HG03469 (cell line): ENCODE measurements at regions not wholly inside any gene's neighbourhood (a gene's known extent, or its start where the extent isn't known, plus 50 kb on each side); places are given as distances from the start of the nearest gene placed in this dataset.

Source experiments
- ATAC-seq: cut with Tn5 transposase; IDR thresholded peaks from one replicate; pipeline ENCODE4 v1.9.1; 2021; ENCODE audit warnings: mild to moderate bottlenecking, moderate library complexity, moderate number of reproducible peaks; ENCODE audit not compliant: unreplicated experiment

DNA sequence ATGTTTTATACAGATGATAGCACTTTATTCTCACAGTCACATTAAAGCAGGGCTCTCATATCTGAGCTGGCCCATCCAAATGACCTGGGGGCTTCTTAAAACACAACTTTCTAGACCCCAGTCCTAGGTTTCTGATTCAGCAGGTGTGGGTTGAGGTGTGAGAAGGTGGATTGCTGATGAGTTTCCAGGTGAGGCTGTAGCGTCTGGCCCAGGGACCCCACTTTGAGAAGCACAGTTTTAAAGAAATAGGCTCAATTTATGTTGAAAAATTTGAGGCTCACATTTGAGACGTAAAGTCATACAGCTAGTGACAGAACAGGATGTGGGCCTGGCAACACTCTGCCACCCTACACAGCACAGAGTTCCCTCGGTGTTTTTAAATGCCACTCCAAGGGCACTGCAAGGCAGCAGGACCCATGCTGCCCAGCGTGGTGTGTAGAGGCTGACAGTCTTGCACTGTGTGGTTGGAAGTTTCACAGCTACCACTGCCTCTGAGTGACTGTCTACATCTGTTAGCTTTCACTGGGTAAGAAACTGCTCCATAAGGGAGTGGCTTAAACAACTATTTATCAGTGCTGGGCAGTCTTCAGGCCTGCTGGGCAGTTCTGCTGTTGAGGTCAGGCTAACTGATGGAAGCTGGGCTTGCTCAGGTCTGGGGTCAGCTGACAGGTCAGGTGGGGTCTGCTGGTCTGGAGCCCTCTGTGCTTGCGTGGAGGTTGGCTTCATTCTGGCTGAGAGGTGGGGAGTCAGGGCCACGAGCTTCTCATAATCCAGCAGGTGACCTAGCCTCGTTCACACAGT, 319.7 kb downstream of the CXCL12 start:
- no peak for ATAC-seq

DNA sequence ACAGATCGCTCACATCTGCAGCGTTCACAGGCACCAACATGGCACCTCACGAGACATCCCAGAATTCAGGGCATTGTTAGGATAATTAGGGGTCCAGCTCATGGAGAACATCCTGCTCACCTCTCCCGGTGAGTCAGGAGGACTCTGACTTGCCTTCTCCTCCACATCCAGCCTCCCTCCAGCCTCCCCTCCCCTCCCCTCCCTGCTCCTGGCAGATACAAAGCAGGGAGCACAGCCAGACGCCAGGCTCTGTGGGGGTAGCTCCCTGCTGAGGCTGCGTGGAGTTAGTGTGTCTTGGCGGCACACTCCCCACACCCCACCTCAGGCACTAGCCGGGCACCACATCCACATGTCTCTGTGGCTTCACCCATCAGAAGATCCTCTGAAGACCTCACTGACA, 320.6 kb downstream of the CXCL12 start:
- ATAC-seq, result no peak

DNA sequence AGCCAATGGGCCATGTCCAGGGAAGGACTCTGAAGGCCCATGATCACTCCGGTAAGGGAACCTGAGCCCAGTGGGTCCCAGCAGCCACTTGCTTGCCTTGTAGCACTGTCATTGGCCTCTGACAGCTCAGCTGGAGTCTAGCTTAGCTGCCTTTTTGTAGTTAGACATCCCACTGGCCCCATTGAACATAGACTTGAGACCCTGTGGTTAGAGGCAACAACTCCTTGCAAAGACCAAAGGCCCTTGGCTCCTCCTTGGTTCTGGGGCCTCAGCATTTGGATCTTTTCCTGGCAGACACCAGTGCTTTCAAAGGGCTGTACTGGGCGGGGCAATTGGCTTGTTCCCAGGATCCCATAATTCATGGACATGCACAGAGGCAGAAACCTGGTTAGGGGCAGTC, 321.2 kb downstream of the CXCL12 start:
- no peak for ATAC-seq

DNA sequence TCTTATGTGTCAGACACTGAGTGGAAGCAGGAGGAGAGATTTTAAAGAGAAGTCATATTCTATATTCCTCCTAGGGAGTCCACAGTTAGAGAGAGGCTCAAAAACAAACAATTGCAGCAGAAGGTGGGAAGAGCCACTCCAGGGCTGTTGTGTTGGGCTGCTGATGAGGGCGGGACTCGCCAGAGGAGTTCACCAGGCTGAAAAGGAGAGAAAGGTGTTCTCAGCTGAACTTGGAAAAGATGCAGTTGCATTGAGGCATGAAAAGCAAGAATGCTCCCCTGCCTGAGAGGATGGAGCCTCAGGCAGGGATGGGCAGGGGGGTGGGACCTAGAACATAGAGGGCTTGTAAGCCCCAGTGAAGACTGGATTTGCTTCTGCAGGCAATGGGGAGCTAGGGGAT, 324.2 kb downstream of the CXCL12 start:
- ATAC-seq, result no peak

DNA sequence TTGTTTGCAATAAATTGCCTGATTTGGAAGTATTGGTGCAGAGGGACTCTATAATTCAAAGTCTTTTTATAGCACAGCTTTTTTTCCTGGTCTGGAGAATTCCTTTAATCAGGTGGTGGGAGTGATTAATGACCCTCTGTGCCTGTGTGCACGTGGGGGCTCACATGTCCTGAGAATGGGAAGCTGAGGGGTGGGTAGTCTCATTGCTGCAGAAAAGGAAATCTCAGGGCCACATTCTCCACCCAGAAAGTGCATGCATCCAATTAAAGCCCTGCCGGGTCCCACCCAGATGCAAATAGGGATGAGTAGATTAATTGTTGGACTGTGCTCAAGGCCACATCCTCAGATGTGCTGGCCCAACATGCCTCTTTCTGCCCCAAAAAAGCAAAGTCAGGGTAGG, 324.7 kb downstream of the CXCL12 start:
- ATAC-seq, result no peak

DNA sequence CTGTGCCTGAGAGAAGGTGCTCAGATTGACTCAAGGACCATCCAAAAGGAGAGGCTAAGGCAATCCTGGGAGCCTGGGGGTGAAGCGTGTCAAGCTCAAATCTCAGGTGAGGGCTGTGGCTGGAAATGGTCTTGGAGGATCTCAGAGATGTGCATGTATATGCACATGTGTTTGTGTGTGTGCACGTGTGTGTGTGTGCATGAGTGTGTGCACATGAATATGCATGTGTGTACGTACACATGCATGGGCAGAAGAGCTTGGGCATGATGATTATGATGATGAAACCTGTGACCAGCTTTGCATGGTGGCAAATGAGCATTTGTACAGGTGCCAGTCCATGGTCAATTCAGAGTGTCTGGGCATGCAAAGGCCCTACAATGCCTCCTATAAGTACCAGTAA, 326.6 kb downstream of the CXCL12 start:
- no peak for ATAC-seq

DNA sequence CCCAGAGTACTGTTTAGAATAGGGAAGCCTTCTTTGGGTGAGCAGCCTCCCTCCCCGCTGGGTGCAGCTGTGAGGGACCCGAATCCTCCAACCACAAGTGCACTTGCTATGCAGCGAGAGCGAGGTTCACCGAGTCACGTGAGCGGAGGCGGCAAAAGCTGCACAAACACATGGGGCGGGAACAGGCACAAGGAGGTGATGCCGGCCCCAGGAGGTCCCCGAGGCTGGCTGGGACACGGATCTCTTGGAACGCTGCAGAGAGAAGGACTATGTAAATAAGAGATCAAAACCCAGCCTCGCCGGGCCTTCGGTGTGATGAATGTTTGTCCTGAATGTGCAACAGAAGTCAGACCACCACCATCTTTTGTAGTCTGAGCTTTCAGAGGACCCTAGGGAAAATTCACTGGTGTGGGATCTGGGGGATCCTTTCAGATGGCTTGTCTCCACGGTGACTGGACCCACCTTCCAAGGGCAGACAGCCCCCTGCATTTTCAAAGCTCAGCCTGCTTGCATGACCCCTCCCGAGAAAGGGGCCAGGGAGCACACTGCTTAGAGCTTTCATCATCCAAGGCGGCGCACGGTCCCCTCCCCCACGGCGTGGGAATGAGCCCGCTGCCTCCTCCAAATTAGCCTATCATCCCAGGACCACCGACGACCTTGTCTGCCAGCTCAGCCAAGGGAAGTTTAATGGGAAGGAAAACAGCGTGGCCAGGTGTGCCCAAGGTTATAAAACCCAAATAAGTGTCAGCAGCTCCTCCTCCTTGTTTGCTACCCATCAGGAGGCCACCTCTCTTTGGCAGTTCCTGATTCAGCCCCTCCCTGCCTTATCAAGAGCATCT, 327.7 kb downstream of the CXCL12 start:
- no peak for ATAC-seq

DNA sequence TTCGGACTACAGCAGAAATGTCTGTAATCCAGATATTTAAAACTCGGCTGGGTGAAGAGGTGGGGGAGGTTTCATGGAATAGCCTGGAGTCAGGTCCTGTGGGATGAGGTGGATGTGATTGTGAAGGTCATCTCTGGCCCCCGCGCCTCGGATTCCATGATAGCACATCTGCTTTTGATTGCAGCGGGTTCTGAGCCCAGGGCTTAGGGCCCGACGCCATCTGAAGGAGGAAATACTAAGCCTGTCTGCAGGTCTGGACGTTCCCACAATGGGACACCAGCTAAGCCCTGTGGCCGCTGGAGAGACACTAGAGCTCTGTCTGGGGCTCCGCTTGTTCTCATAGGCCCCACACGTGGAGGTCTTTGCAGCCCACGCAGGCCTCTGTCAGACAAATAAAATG, 328.7 kb downstream of the CXCL12 start:
- no peak for ATAC-seq

DNA sequence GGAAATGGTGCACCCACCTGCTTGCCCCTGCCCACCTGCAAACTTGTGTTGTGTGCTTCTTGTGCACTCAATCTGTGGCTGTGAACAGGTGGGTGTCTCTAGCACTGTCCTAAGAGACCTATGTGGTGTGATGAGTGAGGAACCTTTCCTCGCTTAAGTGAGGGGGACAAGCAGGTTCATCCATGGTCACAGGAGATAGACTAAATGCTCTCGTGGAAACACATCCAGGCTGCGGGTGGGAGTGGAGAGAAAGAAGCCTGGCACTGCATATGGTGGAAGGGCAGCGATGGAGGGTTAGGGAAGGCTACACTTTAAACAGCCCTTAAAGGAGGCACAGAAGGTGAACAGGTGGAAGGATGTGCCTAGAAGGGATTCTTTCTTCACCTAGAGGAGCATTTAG, 330.9 kb downstream of the CXCL12 start:
- ATAC-seq, result no peak

DNA sequence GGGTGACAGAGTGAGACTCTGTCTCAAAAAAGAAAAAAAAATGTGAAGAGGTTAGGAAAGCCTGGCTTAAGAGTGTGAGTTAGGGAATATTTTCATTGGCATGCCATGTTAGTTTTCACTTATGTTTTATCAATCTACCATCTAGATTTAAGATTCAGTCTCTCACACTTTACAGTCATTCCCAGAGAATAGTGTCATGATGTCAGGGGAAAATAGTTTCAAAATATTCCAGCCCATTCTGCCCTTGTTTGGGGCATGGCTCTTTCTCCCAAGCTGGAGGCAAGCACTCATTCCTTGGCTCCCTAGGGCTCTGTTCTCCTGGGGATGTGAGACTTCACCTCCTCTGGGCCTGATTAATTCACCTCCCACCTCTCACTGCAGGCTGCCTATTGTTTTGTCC, 331.5 kb downstream of the CXCL12 start:
- ATAC-seq, result no peak

DNA sequence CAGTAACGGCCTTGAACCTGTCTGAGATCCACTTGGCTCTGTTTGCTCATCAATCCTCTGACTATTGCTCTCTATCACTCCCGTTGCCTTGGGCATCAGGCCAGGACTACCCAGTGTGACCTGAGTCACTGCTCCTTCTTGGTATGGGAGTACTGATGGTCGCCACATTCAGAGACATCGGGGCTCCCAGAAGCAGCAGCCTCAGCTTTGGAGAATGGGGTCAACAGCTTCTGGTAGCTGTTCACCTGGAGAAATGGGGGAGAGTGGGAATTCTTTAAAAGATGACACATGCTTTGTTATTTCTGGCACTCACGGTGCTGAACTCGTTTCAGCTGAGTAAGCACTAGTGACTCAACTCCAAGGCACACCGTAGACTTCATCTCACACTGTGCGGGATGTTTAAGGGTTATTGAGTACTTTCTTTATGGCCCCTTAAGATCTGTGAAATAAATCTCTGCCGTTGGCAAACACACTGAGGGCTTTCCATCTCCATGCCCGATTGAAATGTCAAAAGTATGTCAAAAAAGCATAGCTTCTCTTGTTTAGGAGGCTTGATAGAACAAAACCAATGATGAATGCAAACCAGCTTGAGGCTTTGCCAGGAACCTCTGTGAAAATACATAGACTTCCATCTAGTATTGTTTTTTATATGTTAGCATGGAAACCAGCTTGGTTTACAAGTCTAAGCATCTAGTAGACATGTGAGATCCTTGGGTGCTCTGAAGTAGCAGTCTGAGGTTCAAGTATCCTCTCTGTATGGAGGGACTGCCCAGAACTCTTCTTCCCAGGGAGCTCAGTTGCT, 333.1 kb downstream of the CXCL12 start:
- no peak for ATAC-seq

DNA sequence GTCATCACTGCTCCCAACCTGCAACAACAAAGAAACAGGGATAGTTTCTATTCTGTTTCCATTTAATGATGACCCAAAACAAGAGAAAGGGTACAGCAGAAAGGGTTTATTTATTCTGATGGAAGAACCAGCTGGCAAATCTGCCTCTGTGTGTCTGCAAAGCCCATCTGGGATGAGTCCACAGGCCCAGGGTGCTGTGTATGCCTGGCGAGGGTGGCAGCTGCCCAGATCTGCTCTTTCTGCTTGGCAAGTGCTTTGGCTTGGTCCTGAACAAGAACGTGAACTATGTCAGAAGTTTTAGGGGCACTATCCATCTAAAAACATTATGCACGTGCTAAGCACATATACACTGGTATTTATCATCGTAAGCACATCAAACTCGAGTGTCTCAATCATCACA, 333.8 kb downstream of the CXCL12 start:
- ATAC-seq, result no peak

DNA sequence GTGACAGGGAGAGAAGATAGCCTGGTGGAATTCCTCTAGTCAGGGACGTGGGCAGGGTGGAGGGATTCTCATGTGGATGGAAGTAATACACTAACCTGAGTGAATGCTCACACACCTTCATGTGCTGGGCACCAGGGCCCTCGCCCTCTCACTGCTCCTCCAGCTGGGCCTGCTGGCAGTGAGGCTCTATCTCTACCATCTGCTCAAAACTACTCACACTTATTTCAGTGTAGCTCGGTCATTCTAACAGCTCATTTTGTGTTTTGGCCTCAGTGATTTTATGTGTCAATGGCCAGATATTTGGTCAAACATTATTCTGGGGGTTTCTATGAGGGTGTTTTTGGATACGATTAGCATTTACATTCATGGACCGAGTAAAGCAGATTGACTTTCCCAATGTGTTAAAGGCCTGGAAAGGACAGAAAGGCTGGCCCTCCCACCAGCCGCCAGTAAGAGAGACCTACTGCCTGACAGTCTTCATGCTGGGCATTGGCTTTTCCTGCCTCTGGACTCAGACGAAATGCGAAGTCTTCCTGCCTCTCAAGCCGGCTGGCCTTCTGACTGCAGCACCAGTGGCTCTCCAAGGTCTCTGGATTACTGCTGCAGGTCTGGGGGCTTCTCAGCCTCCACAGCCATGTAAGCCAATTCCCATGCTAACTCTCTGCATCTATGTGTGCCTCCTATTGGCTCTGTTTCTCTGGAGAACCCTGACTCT, 335.4 kb downstream of the CXCL12 start:
- no peak for ATAC-seq

DNA sequence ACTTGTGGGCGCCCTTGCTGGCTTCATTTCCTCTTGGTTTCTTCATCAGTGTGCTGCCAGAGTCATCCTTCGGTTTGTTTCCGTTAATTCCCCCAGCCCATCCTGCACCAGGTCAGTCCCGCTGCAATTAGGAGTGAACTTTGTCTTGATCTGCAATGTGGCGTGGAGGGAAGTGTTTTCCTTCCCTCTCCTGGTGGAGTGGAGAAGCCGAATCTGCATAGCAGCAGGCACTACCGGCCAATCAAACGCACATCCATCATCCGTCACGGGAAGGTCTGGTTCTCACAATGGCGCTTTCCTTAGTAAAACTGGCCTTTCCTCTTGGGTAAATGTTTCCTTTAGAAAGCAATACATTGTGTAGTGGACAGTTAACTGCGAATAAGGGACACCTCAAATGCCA, 337.5 kb downstream of the CXCL12 start:
- no peak for ATAC-seq

DNA sequence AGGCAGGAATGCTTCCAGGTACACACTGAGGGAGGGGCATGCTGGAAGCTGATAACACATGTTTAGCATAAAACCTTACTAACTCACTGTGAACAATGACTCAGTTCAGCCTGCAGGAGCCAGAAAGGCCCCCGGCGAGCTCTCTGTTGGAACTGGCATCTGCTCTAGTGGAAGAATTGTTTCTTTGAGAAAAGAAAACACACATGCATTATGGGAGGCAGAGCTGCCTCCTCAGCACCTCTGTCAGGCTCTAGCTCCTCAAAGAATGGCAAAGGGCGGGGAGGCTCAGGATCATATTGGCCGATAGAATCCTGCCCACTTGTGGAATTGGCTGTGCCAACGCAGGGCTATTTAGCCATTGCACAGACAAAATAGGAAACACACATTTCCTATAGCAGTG, 338.3 kb downstream of the CXCL12 start:
- no peak for ATAC-seq

DNA sequence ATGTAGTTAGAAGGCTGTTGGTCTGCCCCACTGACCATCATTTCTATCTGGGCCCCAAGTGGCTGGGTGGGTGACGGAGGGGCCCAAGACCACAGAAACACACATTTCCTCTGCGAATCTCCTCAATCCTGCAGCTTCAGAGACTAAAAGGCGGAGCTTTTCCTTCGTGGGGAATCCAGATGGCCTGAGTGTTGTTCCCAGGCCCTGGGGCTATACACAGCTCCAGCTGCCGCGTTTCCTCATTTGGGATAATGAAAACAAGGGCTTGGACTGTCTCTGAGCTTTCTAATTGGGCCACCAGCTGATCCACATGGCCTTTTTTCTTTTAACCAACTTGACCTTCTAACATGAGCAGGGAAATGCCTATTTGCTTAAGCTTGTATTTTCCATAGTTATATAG, 339.9 kb downstream of the CXCL12 start:
- ATAC-seq, result no peak

DNA sequence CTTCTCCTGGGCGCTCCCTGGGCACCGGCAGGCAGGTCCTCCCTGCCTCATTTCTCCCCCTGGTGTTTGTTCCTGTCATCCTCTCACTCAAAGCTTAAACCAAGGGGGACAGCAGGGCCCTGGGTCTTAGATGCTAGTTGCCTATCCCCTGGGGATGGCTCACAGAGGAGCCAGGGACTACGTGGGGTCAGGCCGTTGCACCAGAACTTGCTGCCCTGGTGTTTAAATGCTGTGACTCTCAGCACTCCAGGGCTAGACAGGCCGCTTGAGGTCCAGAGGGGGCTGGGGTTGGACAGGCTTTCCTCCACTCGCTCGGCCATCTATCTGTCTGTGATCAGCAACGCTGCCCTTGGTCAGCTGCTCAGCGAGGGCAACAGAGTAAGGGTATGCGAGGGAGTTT, 340.3 kb downstream of the CXCL12 start:
- no peak for ATAC-seq

DNA sequence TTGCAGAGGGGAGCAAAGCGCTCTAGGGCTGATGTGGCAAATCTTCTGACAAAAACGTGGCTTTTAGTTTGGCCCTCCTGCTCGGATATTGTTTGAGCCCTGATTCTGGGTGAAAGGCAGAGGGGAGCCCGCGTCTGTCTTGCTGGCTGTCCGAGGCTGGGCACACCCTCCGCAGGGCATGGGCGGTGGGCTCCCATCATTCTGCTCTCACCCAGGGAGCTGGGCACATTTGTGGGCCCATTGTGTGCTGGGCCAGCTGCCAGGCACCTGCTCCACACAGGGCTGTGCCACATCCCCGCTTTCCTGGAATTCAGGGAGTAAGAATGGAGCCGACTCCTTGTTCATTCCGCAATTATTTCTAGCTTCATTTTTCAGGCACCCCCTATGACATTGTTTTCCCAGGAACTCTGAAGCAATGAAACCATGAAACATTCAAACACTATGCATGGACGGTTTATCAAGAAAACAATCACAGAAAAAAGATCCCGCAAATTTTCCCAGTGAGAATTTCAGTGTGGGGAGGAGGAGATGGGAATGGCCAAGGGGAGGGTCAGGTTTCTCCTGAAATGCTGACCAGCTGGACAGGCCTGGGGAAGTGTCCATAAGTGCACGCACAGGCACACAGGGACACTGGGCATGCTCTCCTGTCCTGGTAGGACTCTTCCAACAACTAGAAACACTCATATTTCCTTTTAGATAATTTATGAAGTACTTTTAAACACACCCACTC, 341.1 kb downstream of the CXCL12 start:
- ATAC-seq, result no peak

DNA sequence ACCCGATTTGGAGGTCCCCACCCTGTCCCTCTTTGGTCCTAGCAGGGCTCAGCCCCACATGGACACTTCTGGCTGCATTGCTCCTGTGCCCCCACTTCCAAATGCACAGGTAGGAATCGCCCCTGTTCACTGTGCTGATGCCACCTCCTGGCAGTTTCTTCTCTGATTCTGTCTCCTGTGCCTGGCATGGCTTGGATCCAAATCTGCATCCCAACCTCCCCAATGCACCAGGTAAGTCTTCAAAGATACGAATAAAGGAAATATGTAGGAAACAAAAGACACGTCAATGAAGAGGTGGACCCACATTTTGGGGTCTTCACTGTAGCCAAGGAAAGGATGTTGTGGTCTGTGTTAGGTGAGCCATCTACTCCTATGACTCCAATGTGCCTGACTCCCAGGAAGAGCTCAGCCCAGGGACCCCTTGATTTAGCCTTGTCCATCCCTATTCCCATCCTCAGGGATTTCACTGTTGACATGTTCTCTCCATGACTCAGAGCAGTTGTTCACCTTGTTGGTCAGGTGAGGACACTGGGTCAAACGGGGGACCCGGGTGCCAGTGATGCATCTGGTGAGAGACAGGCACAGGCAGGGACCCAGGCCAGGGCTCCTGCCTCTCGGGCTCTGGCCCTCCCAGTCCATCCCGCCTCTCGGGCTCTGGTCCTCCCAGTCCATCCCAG, 341.8 kb downstream of the CXCL12 start:
- ATAC-seq, result no peak
